PFSK-1 (cell line): ENCODE measurements at regions not wholly inside any gene's neighbourhood (a gene's known extent, or its start where the extent isn't known, plus 50 kb on each side); places are given as distances from the start of the nearest gene placed in this dataset.

Source experiments
- FOXP2 ChIP-seq: optimal IDR thresholded peaks from 2 replicates; pipeline ENCODE3; 2011; ENCODE audit warnings: borderline replicate concordance, control low read depth, inconsistent platforms; ENCODE audit not compliant: insufficient read depth; ENCODE audit errors: extremely low read length, extremely low read depth
- POLR2AphosphoS5 ChIP-seq: IDR thresholded peaks from 2 replicates; pipeline ENCODE4 v1.6.1; 2012; ENCODE audit warnings: low read depth, mild to moderate bottlenecking, control low read depth, low read length, moderate library complexity
- SIN3A ChIP-seq: IDR thresholded peaks from 2 replicates; pipeline ENCODE4 v1.6.1; 2012; ENCODE audit warnings: mild to moderate bottlenecking, low read length, moderate library complexity, borderline replicate concordance; ENCODE audit not compliant: insufficient read depth
- TAF1 ChIP-seq: IDR thresholded peaks from 2 replicates; pipeline ENCODE4 v1.6.1; 2012; ENCODE audit warnings: low read length, control low read depth, borderline replicate concordance; ENCODE audit not compliant: insufficient read depth
- TF ChIP-seq, protein P1 (sequence below), 2 experiments: IDR thresholded peaks; 2 replicates each; pipeline versions ENCODE4 v1.6.1 to v1.8.0; 2011 to 2012; ENCODE audit warnings: low read depth in 2 of 2, low read length in 2 of 2, control low read depth in 1 of 2, inconsistent platforms in 1 of 2, mild to moderate bottlenecking in 1 of 2, moderate library complexity in 1 of 2; ENCODE audit not compliant: insufficient read depth in 1 of 2

DNA sequence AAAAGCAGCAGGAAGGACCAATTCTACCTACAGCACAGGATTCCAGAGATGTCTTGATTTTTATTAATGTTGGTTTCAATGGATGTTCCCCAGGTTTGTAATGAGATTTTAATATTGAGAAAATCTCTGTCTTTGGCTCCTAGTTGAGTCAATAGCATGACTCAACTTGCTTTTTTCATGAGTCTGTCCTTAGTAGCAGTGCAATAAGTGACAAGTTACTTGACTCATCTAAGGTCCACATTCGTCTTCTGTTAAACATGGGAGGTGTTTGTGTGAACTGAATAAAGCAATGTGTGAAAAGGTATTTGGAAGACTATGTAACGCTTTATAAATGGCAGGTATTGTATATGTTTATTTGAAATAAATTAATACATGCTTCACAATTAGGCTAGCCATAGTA, 645.0 kb upstream of the PTBP2 start:
- TF ChIP-seq POLR2AphosphoS5, result no peak
- no peak for TF ChIP-seq FOXP2
- TF ChIP-seq, protein P1, sequence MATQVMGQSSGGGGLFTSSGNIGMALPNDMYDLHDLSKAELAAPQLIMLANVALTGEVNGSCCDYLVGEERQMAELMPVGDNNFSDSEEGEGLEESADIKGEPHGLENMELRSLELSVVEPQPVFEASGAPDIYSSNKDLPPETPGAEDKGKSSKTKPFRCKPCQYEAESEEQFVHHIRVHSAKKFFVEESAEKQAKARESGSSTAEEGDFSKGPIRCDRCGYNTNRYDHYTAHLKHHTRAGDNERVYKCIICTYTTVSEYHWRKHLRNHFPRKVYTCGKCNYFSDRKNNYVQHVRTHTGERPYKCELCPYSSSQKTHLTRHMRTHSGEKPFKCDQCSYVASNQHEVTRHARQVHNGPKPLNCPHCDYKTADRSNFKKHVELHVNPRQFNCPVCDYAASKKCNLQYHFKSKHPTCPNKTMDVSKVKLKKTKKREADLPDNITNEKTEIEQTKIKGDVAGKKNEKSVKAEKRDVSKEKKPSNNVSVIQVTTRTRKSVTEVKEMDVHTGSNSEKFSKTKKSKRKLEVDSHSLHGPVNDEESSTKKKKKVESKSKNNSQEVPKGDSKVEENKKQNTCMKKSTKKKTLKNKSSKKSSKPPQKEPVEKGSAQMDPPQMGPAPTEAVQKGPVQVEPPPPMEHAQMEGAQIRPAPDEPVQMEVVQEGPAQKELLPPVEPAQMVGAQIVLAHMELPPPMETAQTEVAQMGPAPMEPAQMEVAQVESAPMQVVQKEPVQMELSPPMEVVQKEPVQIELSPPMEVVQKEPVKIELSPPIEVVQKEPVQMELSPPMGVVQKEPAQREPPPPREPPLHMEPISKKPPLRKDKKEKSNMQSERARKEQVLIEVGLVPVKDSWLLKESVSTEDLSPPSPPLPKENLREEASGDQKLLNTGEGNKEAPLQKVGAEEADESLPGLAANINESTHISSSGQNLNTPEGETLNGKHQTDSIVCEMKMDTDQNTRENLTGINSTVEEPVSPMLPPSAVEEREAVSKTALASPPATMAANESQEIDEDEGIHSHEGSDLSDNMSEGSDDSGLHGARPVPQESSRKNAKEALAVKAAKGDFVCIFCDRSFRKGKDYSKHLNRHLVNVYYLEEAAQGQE (IDR thresholded peaks at IDR 0.05; ENCODE audit: insufficient read depth in 1 of 2, low read depth in 2 of 2, low read length in 2 of 2), result no peak

DNA sequence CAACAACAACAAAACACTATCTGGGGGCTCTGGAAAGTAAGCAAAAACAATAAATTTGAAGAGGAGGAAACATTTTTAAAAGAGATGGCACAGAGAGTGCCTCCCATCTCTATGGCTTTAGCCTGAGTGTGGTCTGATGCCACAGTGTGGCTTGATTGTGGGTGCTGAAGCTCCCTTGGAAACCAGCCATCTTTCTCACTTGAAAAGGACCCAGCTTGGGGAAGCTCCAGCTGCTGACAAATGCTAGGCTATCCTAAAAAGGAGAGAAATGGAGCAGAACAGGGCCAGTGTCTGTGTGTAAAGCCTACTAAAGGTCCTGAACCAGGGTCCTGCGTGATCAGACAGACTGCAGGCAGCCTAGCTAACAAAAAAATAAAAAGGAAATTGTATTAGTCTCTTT, 642.0 kb upstream of the PTBP2 start:
- TF ChIP-seq FOXP2 (no peak), TAF1 (no peak), SIN3A (no peak), POLR2AphosphoS5 (no peak)
- TF ChIP-seq, protein P1 (IDR thresholded peaks at IDR 0.05; ENCODE audit: insufficient read depth in 1 of 2, low read depth in 2 of 2, low read length in 2 of 2), result no peak

DNA sequence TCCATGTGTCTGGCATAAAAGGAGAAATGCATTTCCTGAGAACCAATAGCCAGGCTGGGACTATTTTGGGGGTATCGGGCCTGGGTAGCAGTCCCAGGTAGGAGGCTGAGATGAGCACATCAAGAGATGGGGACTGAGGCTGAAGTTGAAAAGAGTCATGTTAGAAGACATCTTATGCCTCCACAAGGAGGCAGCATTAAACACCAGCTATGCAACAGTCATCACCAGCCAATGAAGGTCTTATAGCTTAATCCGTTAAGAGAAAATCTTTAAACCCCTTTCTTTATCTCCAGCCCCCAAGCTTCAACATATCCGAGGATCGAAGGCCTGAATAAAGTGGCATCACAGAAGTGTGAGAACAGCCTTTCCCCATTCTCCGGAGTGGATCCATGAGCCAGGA, 640.7 kb upstream of the PTBP2 start:
- TF ChIP-seq TAF1, result no peak
- TF ChIP-seq, protein P1 (IDR thresholded peaks at IDR 0.05; ENCODE audit: insufficient read depth in 1 of 2, low read depth in 2 of 2, low read length in 2 of 2), result no peak
- no peak for TF ChIP-seq FOXP2
- TF ChIP-seq SIN3A, result no peak
- TF ChIP-seq POLR2AphosphoS5, result no peak

DNA sequence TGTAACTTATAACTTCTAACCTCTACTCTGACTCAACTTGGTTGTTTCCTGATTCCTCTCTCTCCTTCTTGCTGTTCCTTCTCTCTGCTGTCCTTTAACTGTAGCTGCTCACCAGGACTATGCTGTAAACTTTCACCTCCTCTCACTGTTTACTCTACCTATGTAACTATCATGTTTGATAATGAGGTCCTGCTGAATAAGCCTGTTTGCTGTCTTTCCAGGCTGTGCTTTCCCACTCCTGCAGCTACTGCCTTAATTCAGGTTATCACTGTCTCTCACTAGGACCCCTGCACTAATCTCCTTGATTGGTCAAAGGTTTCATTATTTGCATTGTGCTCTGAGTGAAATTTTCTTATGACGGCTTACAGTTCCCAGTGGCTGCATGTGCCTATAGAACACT, 633.9 kb upstream of the PTBP2 start:
- TF ChIP-seq POLR2AphosphoS5 (no peak), TAF1 (no peak), FOXP2 (no peak), SIN3A (no peak)
- TF ChIP-seq, protein P1 (IDR thresholded peaks at IDR 0.05; ENCODE audit: insufficient read depth in 1 of 2, low read depth in 2 of 2, low read length in 2 of 2), result no peak

DNA sequence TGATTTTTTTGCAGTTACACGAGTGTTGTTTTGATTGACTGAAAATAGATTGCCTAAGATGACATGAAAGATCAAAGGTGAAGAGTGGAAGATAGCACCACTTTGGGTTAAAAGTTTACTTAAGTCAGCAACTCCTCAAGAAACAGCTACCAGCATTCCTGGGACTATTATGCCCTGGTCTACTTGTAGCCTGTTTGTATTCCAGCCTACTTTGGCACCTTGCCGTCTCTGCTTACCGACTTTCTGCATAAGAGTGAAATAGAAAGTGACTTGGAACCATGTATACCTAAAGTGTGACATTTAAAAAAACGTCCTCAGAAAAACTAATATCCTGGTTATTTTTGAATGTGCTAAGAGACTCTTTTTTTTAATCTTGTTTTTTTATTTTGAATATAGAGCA, 631.5 kb upstream of the PTBP2 start:
- TF ChIP-seq, protein P1 (IDR thresholded peaks at IDR 0.05; ENCODE audit: insufficient read depth in 1 of 2, low read depth in 2 of 2, low read length in 2 of 2), result no peak
- TF ChIP-seq SIN3A, result no peak
- TF ChIP-seq TAF1, result no peak
- no peak for TF ChIP-seq POLR2AphosphoS5
- no peak for TF ChIP-seq FOXP2
